ENCODE measurements at regions not wholly inside any gene's neighbourhood (a gene's known extent, or its start where the extent isn't known, plus 50 kb on each side); places are given as distances from the start of the nearest gene placed in this dataset.

- TF ChIP-seq CTCF (IDR thresholded peaks at IDR 0.05) (no peak), ZFX (IDR thresholded peaks at IDR 0.05; ENCODE audit: borderline replicate concordance) (no peak)
Observed at GRCh38 chr4:136414981-136415380, 1117.3 kb downstream of the PCDH18 start.
